WTC11 (cell line): ENCODE measurements at regions not wholly inside any gene's neighbourhood (a gene's known extent, or its start where the extent isn't known, plus 50 kb on each side); places are given as distances from the start of the nearest gene placed in this dataset.
A peak's percentile ranks its signal among the peaks of the same experiment; 100 is the strongest.

Experiments
- ATAC-seq: fragments of 200-7000 bp; cut with Tn5 transposase; 2 replicates; pipeline ENCODE4 v1.10.0; 2021; ENCODE audit warnings: mild to moderate bottlenecking, moderate library complexity
- CTCF ChIA-PET: fragments of 300-600 bp; sonication (Branson Sonifier 250); formaldehyde crosslinking; loops from one replicate; lab custom pipeline; 2021; ENCODE audit warnings: antibody characterized with exemption; lab: Charles Lee
- POLR2A ChIA-PET: fragments of 350-600 bp; sonication (Branson Sonifier 250); formaldehyde crosslinking; loops from one replicate; lab custom pipeline; 2021; ENCODE audit warnings: antibody characterized with exemption; lab: Charles Lee
- DNase-seq: peaks from one replicate; pipeline ENCODE4 v3.0.0; 2021; ENCODE audit warnings: low spot score
- H3K27ac Mint-ChIP-seq: 2 replicates; pipeline ENCODE4 v1.8.0; 2021; ENCODE audit warnings: mixed read lengths
- H3K27me3 Mint-ChIP-seq: 2 replicates; pipeline ENCODE4 v1.8.0; 2021; ENCODE audit warnings: low read depth, mild to moderate bottlenecking, moderate library complexity, mixed read lengths
- H3K36me3 Mint-ChIP-seq: 2 replicates; pipeline ENCODE4 v1.8.0; 2021; ENCODE audit warnings: mixed read lengths
- H3K4me1 Mint-ChIP-seq: 2 replicates; pipeline ENCODE4 v1.8.0; 2022; ENCODE audit warnings: mixed read lengths
- H3K4me3 Mint-ChIP-seq: 2 replicates; pipeline ENCODE4 v1.8.0; 2021; ENCODE audit warnings: mild to moderate bottlenecking, moderate library complexity, mixed read lengths
- H3K9me3 Mint-ChIP-seq: 2 replicates; pipeline ENCODE4 v1.8.0; 2021; ENCODE audit warnings: mixed read lengths
- CBFB ChIP-seq: sonication (generic); formaldehyde crosslinking; IDR thresholded peaks from 2 replicates; pipeline ENCODE4 v1.8.1; 2022; ENCODE audit warnings: mild to moderate bottlenecking, low read depth, missing genetic modification reagents
- CTCF ChIP-seq: fragments of 200-600 bp; IDR thresholded peaks from 2 replicates; pipeline ENCODE4 v1.8.0; 2022; ENCODE audit warnings: antibody characterized with exemption
- FOXJ3 ChIP-seq: sonication (generic); formaldehyde crosslinking; IDR thresholded peaks from 2 replicates; pipeline ENCODE4 v1.9.0; 2021; ENCODE audit warnings: missing genetic modification reagents, mild to moderate bottlenecking, borderline replicate concordance
- FOXK1 ChIP-seq: sonication (generic); formaldehyde crosslinking; IDR thresholded peaks from 2 replicates; pipeline ENCODE4 v1.8.0; 2022; ENCODE audit warnings: mild to moderate bottlenecking, moderate library complexity, missing genetic modification reagents
- GTF2I ChIP-seq: fragments of 250-450 bp; sonication (Bioruptor Pico); conservative IDR thresholded peaks from 2 replicates; pipeline ENCODE4 v1.4.0; 2021; ENCODE audit warnings: mild to moderate bottlenecking
- IRF1 ChIP-seq: sonication (generic); formaldehyde crosslinking; IDR thresholded peaks from 2 replicates; pipeline ENCODE4 v1.8.0; 2023; ENCODE audit warnings: missing genetic modification reagents
- JAZF1 ChIP-seq: fragments of 250-450 bp; sonication (Bioruptor Pico); IDR thresholded peaks from 2 replicates; pipeline ENCODE4 v1.9.0; 2021; ENCODE audit warnings: moderate library complexity, mild to moderate bottlenecking, inconsistent platforms
- KAT7 ChIP-seq: sonication (generic); formaldehyde crosslinking; IDR thresholded peaks from 2 replicates; pipeline ENCODE4 v1.8.1; 2023; ENCODE audit warnings: missing genetic modification reagents, mild to moderate bottlenecking, borderline replicate concordance
- NFYB ChIP-seq: sonication (generic); formaldehyde crosslinking; conservative IDR thresholded peaks from 2 replicates; pipeline ENCODE4 v1.8.0; 2022; ENCODE audit warnings: low read depth, missing genetic modification reagents
- NR1H2 ChIP-seq: sonication (generic); formaldehyde crosslinking; IDR thresholded peaks from 2 replicates; pipeline ENCODE4 v1.9.0; 2021; ENCODE audit warnings: mild to moderate bottlenecking, moderate library complexity, missing genetic modification reagents
- PRDM15 ChIP-seq: sonication (generic); formaldehyde crosslinking; IDR thresholded peaks from 2 replicates; pipeline ENCODE4 v1.8.0; 2022; ENCODE audit warnings: missing genetic modification reagents
- RORB ChIP-seq: fragments of 250-450 bp; sonication (Bioruptor Pico); IDR thresholded peaks from 2 replicates; pipeline ENCODE4 v1.9.0; 2021; ENCODE audit warnings: mild to moderate bottlenecking
- STAT6 ChIP-seq: sonication (generic); formaldehyde crosslinking; conservative IDR thresholded peaks from 2 replicates; pipeline ENCODE4 v1.8.1; 2023; ENCODE audit warnings: mild to moderate bottlenecking, low read depth, missing genetic modification reagents, moderate library complexity
- USF2 ChIP-seq: sonication (generic); formaldehyde crosslinking; IDR thresholded peaks from 2 replicates; pipeline ENCODE4 v1.8.1; 2023; ENCODE audit warnings: mild to moderate bottlenecking, missing genetic modification reagents, moderate library complexity
- ZMAT4 ChIP-seq: fragments of 250-450 bp; sonication (Bioruptor Pico); IDR thresholded peaks from 2 replicates; pipeline ENCODE4 v1.9.0; 2021; ENCODE audit warnings: mild to moderate bottlenecking
- ZNF232 ChIP-seq: sonication (generic); formaldehyde crosslinking; IDR thresholded peaks from 2 replicates; pipeline ENCODE4 v1.8.0; 2022; ENCODE audit warnings: mild to moderate bottlenecking, missing genetic modification reagents
- ZNF281 ChIP-seq: sonication (generic); formaldehyde crosslinking; IDR thresholded peaks from 2 replicates; pipeline ENCODE4 v1.8.0; 2023; ENCODE audit warnings: mild to moderate bottlenecking, missing genetic modification reagents
- ZSCAN18 ChIP-seq: fragments of 250-450 bp; sonication (Bioruptor Pico); IDR thresholded peaks from 2 replicates; pipeline ENCODE4 v2.1.2; 2022; ENCODE audit warnings: mild to moderate bottlenecking, moderate library complexity

GRCh38 chr4:1502501-1502886 is 96.3 kb upstream of the NKX1-1 start:
- no peaks in the 10 kb centered on the region for H3K27me3 Mint-ChIP-seq
- peaks cover 4% of the 10 kb centered on the region for H3K4me1 Mint-ChIP-seq
- H3K9me3 Mint-ChIP-seq: no peaks in the 10 kb centered on the region
- DNase-seq (no peak), ATAC-seq (no peak)
- no peak overlapping the region for H3K27ac Mint-ChIP-seq
- CTCF ChIA-PET: interaction anchor here (0.8 kb wide), 1 partner anchor 147 kb away, joined by 3 read pairs; no protein-coding TSS in a partner anchor
- no peaks in the 10 kb centered on the region for H3K36me3 Mint-ChIP-seq
- POLR2A ChIA-PET: no interaction called here
- TF ChIP-seq IRF1 (CRISPR knock-in tag) (no peak), STAT6 (CRISPR knock-in tag) (no peak), NR1H2 (CRISPR knock-in tag) (no peak), PRDM15 (CRISPR knock-in tag) (no peak), RORB (CRISPR knock-in tag) (no peak), KAT7 (CRISPR knock-in tag) (no peak), CTCF (no peak), NFYB (CRISPR knock-in tag) (no peak), FOXK1 (CRISPR knock-in tag) (no peak), CBFB (CRISPR knock-in tag) (no peak), ZNF281 (no peak), ZNF232 (CRISPR knock-in tag) (no peak)
- no peak overlapping the region for H3K4me3 Mint-ChIP-seq

- TF ChIP-seq IRF1 (CRISPR knock-in tag) (no peak), ZSCAN18 (CRISPR knock-in tag) (no peak), GTF2I (CRISPR knock-in tag) (no peak), FOXJ3 (CRISPR knock-in tag) (no peak), USF2 (CRISPR knock-in tag) (no peak), ZMAT4 (CRISPR knock-in tag) (no peak), NFYB (CRISPR knock-in tag) (no peak), FOXK1 (CRISPR knock-in tag) (no peak), JAZF1 (CRISPR knock-in tag) (no peak)
- TF ChIP-seq, all 79 proteins: peak for 0
- POLR2A ChIA-PET: no interaction called here
- Mint-ChIP-seq H3K36me3 (no peaks in the 10 kb centered on the region), H3K4me3 (no peak overlapping the region), H3K27ac (no peak overlapping the region), H3K9me3 (no peaks in the 10 kb centered on the region), H3K4me1 (peaks cover 2% of the 10 kb centered on the region), H3K27me3 (no peaks in the 10 kb centered on the region)
- no peak for ATAC-seq
- peak; percentile 4 for DNase-seq
- CTCF ChIA-PET: interaction anchor here (0.8 kb wide), 1 partner anchor 146 kb away, joined by 3 read pairs; no protein-coding TSS in a partner anchor
Observed at GRCh38 chr4:1501754-1502500, 95.7 kb upstream of the NKX1-1 start.
